CD4-positive, alpha-beta T cell (primary cell): ENCODE measurements at regions not wholly inside any gene's neighbourhood (a gene's known extent, or its start where the extent isn't known, plus 50 kb on each side); places are given as distances from the start of the nearest gene placed in this dataset.

Source experiments
- ATAC-seq: fragments of 200-7000 bp; cut with Tn5 transposase; one replicate; pipeline ENCODE4 v1.10.0; 2022; ENCODE audit warnings: mild to moderate bottlenecking; ENCODE audit not compliant: poor library complexity
- CTCF ChIA-PET: fragments of 350-600 bp; sonication (Branson Sonifier 250); formaldehyde crosslinking; loops from one replicate; lab custom pipeline; 2021; ENCODE audit warnings: antibody characterized with exemption, inconsistent platforms; lab: Charles Lee
- POLR2A ChIA-PET: fragments of 350-600 bp; sonication (Branson Sonifier 250); formaldehyde crosslinking; loops from one replicate; lab custom pipeline; 2021; ENCODE audit warnings: antibody characterized with exemption, inconsistent platforms; lab: Charles Lee
- DNase-seq, 14 experiments: peaks; one replicate each; pipeline ENCODE4 v3.0.0-alpha.2; 2013 to 2020; ENCODE audit warnings: mixed read lengths in 2 of 14
- H3K27ac ChIP-seq, 2 donors: one replicate each; pipeline versions ENCODE4 v1.5.1 to v1.7.0; 2013; ENCODE audit warnings: low read length in 2 of 2, low read depth in 1 of 2, mild to moderate bottlenecking in 1 of 2
- H3K27me3 ChIP-seq, 2 experiments: 1 replicate in 1 of 2; 2 replicates in 1 of 2; pipeline versions ENCODE4 v1.6.1 to v1.7.0; 2013; ENCODE audit warnings: low read length in 2 of 2, control low read depth in 1 of 2, mild to moderate bottlenecking in 1 of 2, moderate library complexity in 1 of 2; ENCODE audit not compliant: insufficient read depth in 2 of 2, control insufficient read depth in 1 of 2
- H3K36me3 ChIP-seq: one replicate; pipeline ENCODE4 v1.6.1; 2013; ENCODE audit warnings: low read length, control low read depth; ENCODE audit not compliant: insufficient read depth
- H3K4me1 ChIP-seq: one replicate; pipeline ENCODE4 v1.6.1; 2013; ENCODE audit warnings: low read length, control low read depth; ENCODE audit not compliant: insufficient read depth
- H3K4me3 ChIP-seq: one replicate; pipeline ENCODE4 v1.5.1; 2013; ENCODE audit warnings: mild to moderate bottlenecking, low read length, moderate library complexity
- H3K9me3 ChIP-seq, 2 experiments: 1 replicate in 1 of 2; 2 replicates in 1 of 2; pipeline versions ENCODE4 v1.6.1 to v1.7.0; 2013; ENCODE audit warnings: low read length in 2 of 2, mild to moderate bottlenecking in 2 of 2, control low read depth in 1 of 2, moderate library complexity in 1 of 2; ENCODE audit not compliant: control insufficient read depth in 1 of 2, insufficient read depth in 1 of 2
- H3K27ac Mint-ChIP-seq: one replicate; pipeline ENCODE4 v1.8.0; 2020; ENCODE audit warnings: mixed read lengths
- H3K27me3 Mint-ChIP-seq: one replicate; pipeline ENCODE4 v1.8.0; 2021; ENCODE audit warnings: mixed read lengths
- H3K36me3 Mint-ChIP-seq: one replicate; pipeline ENCODE4 v1.8.0; 2021; ENCODE audit warnings: low read depth, mixed read lengths
- H3K4me1 Mint-ChIP-seq: one replicate; pipeline ENCODE4 v1.8.0; 2021; ENCODE audit warnings: low read depth, mixed read lengths
- H3K4me3 Mint-ChIP-seq: one replicate; pipeline ENCODE4 v1.8.0; 2020; ENCODE audit warnings: mild to moderate bottlenecking, mixed read lengths
- H3K9me3 Mint-ChIP-seq: one replicate; pipeline ENCODE4 v1.8.0; 2020; ENCODE audit warnings: mixed read lengths
- CTCF ChIP-seq: fragments of 200-600 bp; IDR thresholded peaks from one replicate; pipeline ENCODE4 v1.8.0; 2022; ENCODE audit warnings: antibody characterized with exemption, mild to moderate bottlenecking
- intact Hi-C, 2 experiments: fragments of 100-400 bp; cut with DNase I in 1 of 2; cut with micrococcal nuclease in 1 of 2; formaldehyde crosslinking; loops; one replicate each; pipeline versions ENCODE4 v1.15.1 to v1.9.0; 2023 to 2025; cut with DNase I, micrococcal nuclease

- H3K27me3 Mint-ChIP-seq, result no peaks in the 10 kb centered on the region
- H3K36me3 Mint-ChIP-seq, result no peaks in the 10 kb centered on the region
- intact Hi-C loops, result no loop called here
- Histone ChIP-seq H3K27ac (no peak overlapping the region), H3K4me1 (no peaks in the 10 kb centered on the region), H3K36me3 (no peaks in the 10 kb centered on the region), H3K27me3 (no peaks in the 10 kb centered on the region), H3K9me3 (no peaks in the 10 kb centered on the region), H3K4me3 (no peak overlapping the region)
- H3K4me1 Mint-ChIP-seq, result no peaks in the 10 kb centered on the region
- ChIA-PET CTCF (no interaction called here), POLR2A (no interaction called here)
- no peaks in the 10 kb centered on the region for H3K9me3 Mint-ChIP-seq
- H3K4me3 Mint-ChIP-seq, result no peak overlapping the region
- ATAC-seq, result no peak
- no peak for TF ChIP-seq CTCF
- no peak overlapping the region for H3K27ac Mint-ChIP-seq
- DNase-seq, result no peak
Measured at GRCh38 chr1:192925609-192926008, 116.8 kb downstream of the RGS2 start.

GRCh38 chr1:192926736-192927135 is 117.9 kb downstream of the RGS2 start:
- no peaks in the 10 kb centered on the region for H3K36me3 ChIP-seq

GRCh38 chr1:192927496-192927895 is 118.7 kb downstream of the RGS2 start:
- ChIA-PET CTCF (no interaction called here), POLR2A (no interaction called here)
- Histone ChIP-seq H3K27me3 (no peaks in the 10 kb centered on the region), H3K4me3 (no peak overlapping the region), H3K36me3 (no peaks in the 10 kb centered on the region), H3K9me3 (no peaks in the 10 kb centered on the region), H3K4me1 (no peaks in the 10 kb centered on the region), H3K27ac (no peak overlapping the region)
- DNase-seq, result no peak
- no peak for ATAC-seq
- TF ChIP-seq CTCF, result no peak
- no peaks in the 10 kb centered on the region for H3K4me1 Mint-ChIP-seq
- H3K4me3 Mint-ChIP-seq, result no peak overlapping the region
- intact Hi-C loops, result no loop called here
- no peaks in the 10 kb centered on the region for H3K36me3 Mint-ChIP-seq
- no peak overlapping the region for H3K27ac Mint-ChIP-seq
- H3K9me3 Mint-ChIP-seq, result no peaks in the 10 kb centered on the region
- H3K27me3 Mint-ChIP-seq, result no peaks in the 10 kb centered on the region

More at GRCh38 chr1:192926736-192927135, 117.9 kb downstream of the RGS2 start:
- ChIA-PET CTCF (no interaction called here), POLR2A (no interaction called here)
- Histone ChIP-seq H3K9me3 (no peaks in the 10 kb centered on the region), H3K4me3 (no peak overlapping the region), H3K27ac (no peak overlapping the region), H3K27me3 (no peaks in the 10 kb centered on the region), H3K4me1 (no peaks in the 10 kb centered on the region)
- H3K9me3 Mint-ChIP-seq, result no peaks in the 10 kb centered on the region
- H3K4me3 Mint-ChIP-seq, result no peak overlapping the region
- no peaks in the 10 kb centered on the region for H3K27me3 Mint-ChIP-seq
- no peaks in the 10 kb centered on the region for H3K4me1 Mint-ChIP-seq
- H3K27ac Mint-ChIP-seq, result no peak overlapping the region
- ATAC-seq (no peak), DNase-seq (no peak)
- no peak for TF ChIP-seq CTCF
- intact Hi-C loops, result no loop called here
- H3K36me3 Mint-ChIP-seq, result no peaks in the 10 kb centered on the region
